ENCODE measurements at regions not wholly inside any gene's neighbourhood (a gene's known extent, or its start where the extent isn't known, plus 50 kb on each side); places are given as distances from the start of the nearest gene placed in this dataset.

DNA sequence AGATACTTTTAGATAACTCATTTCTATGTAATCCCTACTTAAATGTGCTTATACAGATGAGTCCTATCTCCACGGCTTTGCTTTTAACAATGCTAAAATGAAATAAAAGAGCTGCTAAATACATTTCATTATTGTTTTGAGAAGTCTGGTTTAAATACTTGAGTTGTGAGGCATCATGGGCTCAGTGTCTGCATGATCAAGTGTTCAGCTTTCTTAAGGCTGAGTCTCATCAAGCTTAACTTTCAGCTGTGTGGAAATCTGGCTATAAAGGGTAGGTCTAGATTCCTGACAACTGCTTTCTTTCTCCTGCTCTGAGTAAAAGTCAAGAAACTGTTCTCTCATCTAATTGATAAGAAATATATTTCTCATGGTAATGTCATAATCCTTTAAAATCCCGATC, 235.4 kb downstream of the FSCB start:
- TF ChIP-seq, protein P1, sequence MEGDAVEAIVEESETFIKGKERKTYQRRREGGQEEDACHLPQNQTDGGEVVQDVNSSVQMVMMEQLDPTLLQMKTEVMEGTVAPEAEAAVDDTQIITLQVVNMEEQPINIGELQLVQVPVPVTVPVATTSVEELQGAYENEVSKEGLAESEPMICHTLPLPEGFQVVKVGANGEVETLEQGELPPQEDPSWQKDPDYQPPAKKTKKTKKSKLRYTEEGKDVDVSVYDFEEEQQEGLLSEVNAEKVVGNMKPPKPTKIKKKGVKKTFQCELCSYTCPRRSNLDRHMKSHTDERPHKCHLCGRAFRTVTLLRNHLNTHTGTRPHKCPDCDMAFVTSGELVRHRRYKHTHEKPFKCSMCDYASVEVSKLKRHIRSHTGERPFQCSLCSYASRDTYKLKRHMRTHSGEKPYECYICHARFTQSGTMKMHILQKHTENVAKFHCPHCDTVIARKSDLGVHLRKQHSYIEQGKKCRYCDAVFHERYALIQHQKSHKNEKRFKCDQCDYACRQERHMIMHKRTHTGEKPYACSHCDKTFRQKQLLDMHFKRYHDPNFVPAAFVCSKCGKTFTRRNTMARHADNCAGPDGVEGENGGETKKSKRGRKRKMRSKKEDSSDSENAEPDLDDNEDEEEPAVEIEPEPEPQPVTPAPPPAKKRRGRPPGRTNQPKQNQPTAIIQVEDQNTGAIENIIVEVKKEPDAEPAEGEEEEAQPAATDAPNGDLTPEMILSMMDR (IDR thresholded peaks at IDR 0.05): no peak
- TF ChIP-seq POLR2A (IDR thresholded peaks at IDR 0.05): no peak
- Histone ChIP-seq H3K4me3 (no peak overlapping the region), H3K4me1 (no peaks in the 10 kb centered on the region), H3K27me3 (no peaks in the 10 kb centered on the region), H3K9me3 (peaks cover 0 to 6% (median 0%) of the 10 kb centered on the region in 12 donors), H3K27ac (no peak overlapping the region), H3K36me3 (no peaks in the 10 kb centered on the region)
- WGBS, 4 donors: 79 to 88% (median 84%) methylated on average over 2 of the region's 2 CpGs
- ATAC-seq (no peak), DNase-seq (no peak)
- intact Hi-C loops (cut with DNase I): no loop called here

DNA sequence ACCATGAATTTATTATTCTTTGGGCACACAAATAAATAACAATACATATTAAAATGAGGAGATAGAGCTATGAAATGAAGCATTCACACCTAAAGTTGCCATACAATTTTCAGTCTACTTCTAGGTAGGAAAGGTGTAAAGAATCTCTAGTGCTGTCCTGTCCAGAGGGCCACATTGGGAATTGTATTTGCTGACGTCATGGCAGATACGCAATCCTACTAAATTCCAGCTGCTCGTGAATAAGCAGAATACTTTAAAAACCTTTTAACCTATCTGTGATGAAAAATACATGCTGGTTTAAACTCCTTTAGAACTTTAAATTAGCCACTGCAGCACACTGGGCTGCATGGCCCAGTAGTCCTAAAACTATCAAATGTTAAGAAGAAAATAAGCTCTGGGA, 236.1 kb downstream of the FSCB start:
- intact Hi-C loops (cut with DNase I): no loop called here
- 78 to 87% (median 82%) methylated on average over 3 of the region's 3 CpGs for WGBS, 4 donors

DNA sequence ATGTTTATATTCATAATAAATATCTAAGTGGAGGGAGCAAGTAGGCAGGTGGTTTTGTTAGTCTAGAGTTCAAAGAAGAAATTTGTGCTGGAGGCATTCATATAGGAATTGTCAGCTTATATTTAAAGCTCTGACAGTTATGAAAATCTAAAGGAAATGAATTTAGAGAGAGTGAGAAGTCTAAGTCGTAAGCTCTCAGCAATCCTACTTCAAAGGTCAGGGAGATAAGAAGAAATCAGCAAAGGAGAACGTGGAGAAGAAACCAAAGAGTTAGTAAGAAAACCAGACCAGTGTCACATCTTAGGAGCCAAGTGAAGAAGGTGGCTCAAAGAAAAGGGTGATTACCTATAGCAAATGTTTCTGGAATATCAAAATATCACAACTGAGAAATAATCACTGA, 241.8 kb downstream of the FSCB start:
- WGBS, 4 donors: 21 to 28% (median 26%) methylated on average over 2 of the region's 2 CpGs
- no peak for ATAC-seq
- Histone ChIP-seq H3K27ac (no peak overlapping the region), H3K4me1 (no peaks in the 10 kb centered on the region), H3K36me3 (no peaks in the 10 kb centered on the region), H3K9me3 (peaks cover 0 to 12% (median 2%) of the 10 kb centered on the region in 12 donors), H3K4me3 (no peak overlapping the region), H3K27me3 (no peaks in the 10 kb centered on the region)
- DNase-seq: no peak
- intact Hi-C loops (cut with DNase I): no loop called here
- TF ChIP-seq POLR2A (IDR thresholded peaks at IDR 0.05): no peak
- TF ChIP-seq, protein P1 (IDR thresholded peaks at IDR 0.05): no peak

More for the DNA sequence above, 236.1 kb downstream of the FSCB start:
- Histone ChIP-seq H3K4me1 (no peaks in the 10 kb centered on the region), H3K4me3 (no peak overlapping the region), H3K36me3 (no peaks in the 10 kb centered on the region), H3K9me3 (peaks cover 0 to 6% (median 0%) of the 10 kb centered on the region in 12 donors), H3K27ac (no peak overlapping the region), H3K27me3 (no peaks in the 10 kb centered on the region)
- DNase-seq (no peak), ATAC-seq (no peak)
- TF ChIP-seq, protein P1 (IDR thresholded peaks at IDR 0.05): no peak
- no peak for TF ChIP-seq POLR2A (IDR thresholded peaks at IDR 0.05)

DNA sequence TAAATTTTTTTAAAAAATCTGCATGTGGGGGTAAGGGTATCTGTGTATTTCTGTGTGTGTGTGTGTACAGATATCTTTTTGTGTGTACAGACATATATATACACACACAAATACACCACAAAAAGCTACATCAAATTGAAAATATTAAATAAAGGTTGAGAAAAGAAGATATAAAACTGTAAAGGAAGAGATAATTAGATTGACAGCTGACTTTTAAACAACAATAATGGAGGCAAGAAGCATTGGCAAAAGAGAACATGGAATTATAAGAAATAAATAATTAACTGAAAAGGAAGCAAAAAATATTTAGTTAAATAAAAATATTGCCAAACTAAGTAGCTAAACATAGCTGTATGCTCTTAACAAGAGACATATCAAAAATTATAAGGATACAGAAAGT, 291.4 kb downstream of the FSCB start:
- ATAC-seq: no peak
- Histone ChIP-seq H3K27me3 (no peaks in the 10 kb centered on the region), H3K4me3 (no peak overlapping the region), H3K4me1 (no peaks in the 10 kb centered on the region), H3K36me3 (no peaks in the 10 kb centered on the region), H3K27ac (no peak overlapping the region), H3K9me3 (peaks cover 0 to 29% (median 4%) of the 10 kb centered on the region in 12 donors)
- intact Hi-C loops (cut with DNase I): no loop called here
- DNase-seq: no peak
- TF ChIP-seq POLR2A (IDR thresholded peaks at IDR 0.05): no peak
- TF ChIP-seq, protein P1 (IDR thresholded peaks at IDR 0.05): no peak
